ENCODE measurements at regions not wholly inside any gene's neighbourhood (a gene's known extent, or its start where the extent isn't known, plus 50 kb on each side); places are given as distances from the start of the nearest gene placed in this dataset.

- TF ChIP-seq CTCF (IDR thresholded peaks at IDR 0.05) (no peak), POLR2A (IDR thresholded peaks at IDR 0.05) (no peak)
Observed at GRCh38 chr13:85241060-85241459, 558.2 kb downstream of the SLITRK6 start.

Measured in esophagus squamous epithelium (tissue), 4 donors.